SU-DHL-6 (cell line): ENCODE measurements at regions not wholly inside any gene's neighbourhood (a gene's known extent, or its start where the extent isn't known, plus 50 kb on each side); places are given as distances from the start of the nearest gene placed in this dataset.

Source experiments
- H2AFZ ChIP-seq: fragments of 200-600 bp; sonication (generic); 2 replicates; pipeline ENCODE4 v1.6.1; 2014; ENCODE audit warnings: low read depth, mild to moderate bottlenecking, moderate library complexity, mixed read lengths, antibody characterized with exemption, low read length; ENCODE audit not compliant: severe bottlenecking
- H3F3A ChIP-seq: fragments of 200-600 bp; shearing (Covaris generic); 2 replicates; pipeline ENCODE4 v1.6.0; 2016; ENCODE audit warnings: antibody characterized with exemption, mild to moderate bottlenecking; ENCODE audit not compliant: insufficient read depth
- H3K27ac ChIP-seq: fragments of 200-600 bp; sonication (generic); 2 replicates; pipeline ENCODE4 v1.5.1; 2016; ENCODE audit warnings: low read depth, mild to moderate bottlenecking, low read length, moderate library complexity, mixed read lengths
- H3K27me3 ChIP-seq: fragments of 200-600 bp; sonication (generic), shearing (Covaris generic); 2 replicates; pipeline ENCODE4 v1.6.0; 2014; ENCODE audit warnings: mild to moderate bottlenecking, low read length
- H3K36me3 ChIP-seq: fragments of 200-600 bp; sonication (generic); 2 replicates; pipeline ENCODE4 v1.6.1; 2014; ENCODE audit warnings: mild to moderate bottlenecking, low read length, mixed read lengths
- H3K4me2 ChIP-seq: fragments of 300-600, 200-600 bp; shearing (Covaris generic), sonication (generic); 2 replicates; pipeline ENCODE4 v1.6.0; 2014; ENCODE audit warnings: low read length, low read depth, mild to moderate bottlenecking; ENCODE audit not compliant: poor library complexity, severe bottlenecking
- H3K4me3 ChIP-seq: fragments of 200-600 bp; sonication (generic); 2 replicates; pipeline ENCODE4 v1.5.1; 2014; ENCODE audit warnings: antibody characterized with exemption, low read length, mild to moderate bottlenecking, mixed read lengths; ENCODE audit not compliant: insufficient read depth, poor library complexity, severe bottlenecking
- H3K79me2 ChIP-seq: fragments of 200-600 bp; sonication (generic); 2 replicates; pipeline ENCODE4 v1.6.1; 2014; ENCODE audit warnings: mild to moderate bottlenecking, low read length, moderate library complexity; ENCODE audit not compliant: insufficient read depth
- H3K9ac ChIP-seq: fragments of 200-600 bp; sonication (generic); 2 replicates; pipeline ENCODE4 v1.7.0; 2014; ENCODE audit warnings: mild to moderate bottlenecking, low read length
- H3K9me2 ChIP-seq: fragments of 200-600 bp; sonication (generic); replicated peaks from 2 replicates; pipeline ENCODE4 v1.6.1; 2014; ENCODE audit warnings: low read length; ENCODE audit not compliant: insufficient read depth
- H3K9me3 ChIP-seq: fragments of 200-600 bp; sonication (generic); 2 replicates; pipeline ENCODE4 v1.6.1; 2014; ENCODE audit warnings: low read length, mixed read lengths; ENCODE audit not compliant: insufficient read depth
- H4K20me1 ChIP-seq: fragments of 200-600 bp; sonication (generic); 2 replicates; pipeline ENCODE4 v1.6.1; 2014; ENCODE audit warnings: low read depth, mild to moderate bottlenecking, antibody characterized with exemption, low read length, moderate library complexity, mixed read lengths
- CTCF ChIP-seq: fragments of 200-600 bp; sonication (generic); IDR thresholded peaks from one replicate; pipeline ENCODE4 v1.5.1; 2017; ENCODE audit warnings: antibody characterized with exemption, mild to moderate bottlenecking, low read length, moderate library complexity; ENCODE audit not compliant: insufficient read depth, poor library complexity, severe bottlenecking
- EZH2phosphoT487 ChIP-seq: fragments of 200-600 bp; sonication (generic), shearing (Covaris generic); conservative IDR thresholded peaks from 2 replicates; pipeline ENCODE4 v1.6.1; 2018; ENCODE audit warnings: mild to moderate bottlenecking, antibody characterized with exemption, low read length, moderate library complexity, mixed read lengths

- H3K27ac ChIP-seq: no peak overlapping the region
- H3K4me2 ChIP-seq: no peak overlapping the region
- H3K79me2 ChIP-seq: no peaks in the 10 kb centered on the region
- H3K9me3 ChIP-seq: no peaks in the 10 kb centered on the region
- TF ChIP-seq CTCF: no peak
- no peak for TF ChIP-seq EZH2phosphoT487
- no peaks in the 10 kb centered on the region for H3K9me2 ChIP-seq
- H3K4me3 ChIP-seq: no peak overlapping the region
- H4K20me1 ChIP-seq: no peaks in the 10 kb centered on the region
- no peak overlapping the region for H3K9ac ChIP-seq
- H3F3A ChIP-seq: no peaks in the 10 kb centered on the region
- H3K36me3 ChIP-seq: no peaks in the 10 kb centered on the region
- no peaks in the 10 kb centered on the region for H3K27me3 ChIP-seq
- H2AFZ ChIP-seq: no peak overlapping the region
Measured at GRCh38 chr1:163970151-163970550, 588.8 kb upstream of the PBX1 start.

DNA sequence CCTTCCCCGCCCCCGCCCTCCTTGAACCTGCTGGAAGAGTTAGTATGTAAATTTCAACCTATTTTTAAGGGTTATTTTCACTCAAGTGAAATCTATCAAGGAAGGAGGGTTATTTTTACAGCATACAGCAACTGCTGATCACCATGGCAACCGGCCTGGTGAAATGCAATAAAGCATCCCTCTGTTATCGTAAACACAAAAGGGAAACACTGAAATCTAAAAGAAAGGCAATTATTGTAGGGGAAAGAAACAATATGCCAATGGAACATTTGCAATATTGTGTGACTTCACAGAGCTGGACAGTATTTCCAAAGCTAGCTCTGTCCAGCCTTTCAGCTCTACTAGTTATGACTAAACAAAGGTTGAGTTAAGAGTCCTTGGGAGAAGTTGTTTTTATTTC lies 588.3 kb upstream of the PBX1 start:
- H3K4me3 ChIP-seq: no peak overlapping the region
- TF ChIP-seq EZH2phosphoT487 (no peak), CTCF (no peak)

DNA sequence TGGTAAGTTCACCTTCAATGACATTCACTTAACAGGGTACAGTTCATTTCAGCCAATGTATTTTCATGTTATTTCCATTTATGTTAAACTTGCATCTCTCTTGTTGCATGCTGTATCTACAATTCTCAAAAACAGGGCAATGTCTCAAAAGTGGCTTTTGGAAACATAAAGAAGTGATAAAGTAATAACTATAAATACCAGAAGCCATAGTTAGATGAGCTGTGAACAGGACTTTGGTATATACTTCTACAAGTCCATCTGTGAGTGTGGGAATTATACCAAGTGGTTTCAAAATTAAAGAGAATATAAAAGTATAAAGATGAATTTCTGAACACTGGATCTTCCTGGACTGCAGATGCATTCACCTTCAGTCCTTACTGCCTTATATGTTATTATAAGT lies 585.4 kb upstream of the PBX1 start:
- no peaks in the 10 kb centered on the region for H3K27me3 ChIP-seq
- TF ChIP-seq CTCF (no peak), EZH2phosphoT487 (no peak)

More for the DNA sequence above, 588.3 kb upstream of the PBX1 start:
- no peaks in the 10 kb centered on the region for H3K79me2 ChIP-seq
- H3K27ac ChIP-seq: no peak overlapping the region
- no peak overlapping the region for H3K9ac ChIP-seq
- no peaks in the 10 kb centered on the region for H3K27me3 ChIP-seq
- H3K9me3 ChIP-seq: no peaks in the 10 kb centered on the region
- H4K20me1 ChIP-seq: no peaks in the 10 kb centered on the region
- no peak overlapping the region for H2AFZ ChIP-seq
- H3K36me3 ChIP-seq: no peaks in the 10 kb centered on the region
- no peaks in the 10 kb centered on the region for H3F3A ChIP-seq
- H3K9me2 ChIP-seq: no peaks in the 10 kb centered on the region
- H3K4me2 ChIP-seq: no peak overlapping the region

More for the DNA sequence above, 585.4 kb upstream of the PBX1 start:
- H3K27ac ChIP-seq: no peak overlapping the region
- no peaks in the 10 kb centered on the region for H3K36me3 ChIP-seq
- H3K9me3 ChIP-seq: no peaks in the 10 kb centered on the region
- no peaks in the 10 kb centered on the region for H3K9me2 ChIP-seq
- no peak overlapping the region for H3K4me2 ChIP-seq
- H4K20me1 ChIP-seq: no peaks in the 10 kb centered on the region
- H3K9ac ChIP-seq: no peak overlapping the region
- H3K79me2 ChIP-seq: no peaks in the 10 kb centered on the region
- no peaks in the 10 kb centered on the region for H3F3A ChIP-seq
- no peak overlapping the region for H3K4me3 ChIP-seq
- no peak overlapping the region for H2AFZ ChIP-seq
